Naive thymus-derived CD4-positive, alpha-beta T cell (primary cell): ENCODE measurements at regions not wholly inside any gene's neighbourhood (a gene's known extent, or its start where the extent isn't known, plus 50 kb on each side); places are given as distances from the start of the nearest gene placed in this dataset. TPM values are rescaled to one million over a fixed set of nuclear protein-coding genes. Genes with fewer than 3 reads are reported as not detected.

ENCODE experiments used
- ATAC-seq: fragments of 150-1000 bp; cut with Tn5 transposase; 2 replicates; pipeline ENCODE4 v1.10.0; 2021; ENCODE audit warnings: mild to moderate bottlenecking, moderate library complexity
- CTCF ChIA-PET: fragments of 350-600 bp; sonication (Branson Sonifier 250); formaldehyde crosslinking; loops from one replicate; lab custom pipeline; 2021; ENCODE audit warnings: antibody characterized with exemption; lab: Charles Lee
- POLR2A ChIA-PET: fragments of 350-600 bp; sonication (Branson Sonifier 250); formaldehyde crosslinking; loops from one replicate; lab custom pipeline; 2021; ENCODE audit warnings: antibody characterized with exemption, inconsistent platforms; lab: Charles Lee
- DNase-seq, 9 donors: peaks; one replicate each; pipeline versions ENCODE4 v3.0.0 to v3.0.0-alpha.2; 2020 to 2022; ENCODE audit warnings: mixed read lengths in 1 of 9
- H3K27ac ChIP-seq: one replicate; pipeline ENCODE4 v1.7.0; 2013; ENCODE audit warnings: mild to moderate bottlenecking, low read depth, low read length, moderate library complexity
- H3K27me3 ChIP-seq, 2 donors: one replicate each; pipeline ENCODE4 v1.7.0; 2013; ENCODE audit warnings: low read length in 2 of 2, mild to moderate bottlenecking in 2 of 2, moderate library complexity in 2 of 2; ENCODE audit not compliant: control insufficient read depth in 2 of 2, insufficient read depth in 2 of 2
- H3K36me3 ChIP-seq, 3 experiments: 1 replicate in 2 of 3; 2 replicates in 1 of 3; pipeline ENCODE4 v1.7.0; 2013; ENCODE audit warnings: low read length in 3 of 3, mild to moderate bottlenecking in 3 of 3, moderate library complexity in 1 of 3; ENCODE audit not compliant: insufficient read depth in 3 of 3, control insufficient read depth in 2 of 3
- H3K4me1 ChIP-seq, 2 donors: one replicate each; pipeline ENCODE4 v1.7.0; 2013; ENCODE audit warnings: low read length in 2 of 2, mild to moderate bottlenecking in 2 of 2, moderate library complexity in 1 of 2; ENCODE audit not compliant: control insufficient read depth in 2 of 2, insufficient read depth in 2 of 2
- H3K4me3 ChIP-seq: 2 replicates; pipeline ENCODE4 v1.7.0; 2013; ENCODE audit warnings: mild to moderate bottlenecking, low read length
- H3K9me3 ChIP-seq, 3 experiments: 1 replicate in 2 of 3; 2 replicates in 1 of 3; pipeline ENCODE4 v1.7.0; 2013; ENCODE audit warnings: low read length in 3 of 3; ENCODE audit not compliant: control insufficient read depth in 2 of 3
- H3K27ac Mint-ChIP-seq, 9 donors: one replicate each; pipeline ENCODE4 v1.8.0; 2020 to 2022; ENCODE audit warnings: mixed read lengths in 9 of 9, mild to moderate bottlenecking in 8 of 9, moderate library complexity in 5 of 9, inconsistent platforms in 2 of 9
- H3K27me3 Mint-ChIP-seq, 5 donors: one replicate each; pipeline ENCODE4 v1.8.0; 2021 to 2022; ENCODE audit warnings: mixed read lengths in 5 of 5, mild to moderate bottlenecking in 1 of 5
- H3K36me3 Mint-ChIP-seq, 5 donors: one replicate each; pipeline ENCODE4 v1.8.0; 2020 to 2022; ENCODE audit warnings: mixed read lengths in 5 of 5, mild to moderate bottlenecking in 3 of 5, inconsistent platforms in 1 of 5
- H3K4me1 Mint-ChIP-seq, 7 donors: one replicate each; pipeline ENCODE4 v1.8.0; 2020 to 2022; ENCODE audit warnings: mixed read lengths in 7 of 7, mild to moderate bottlenecking in 3 of 7, inconsistent platforms in 1 of 7
- H3K4me3 Mint-ChIP-seq, 10 donors: one replicate each; pipeline ENCODE4 v1.8.0; 2020 to 2022; ENCODE audit warnings: mild to moderate bottlenecking in 10 of 10, mixed read lengths in 10 of 10, moderate library complexity in 6 of 10, inconsistent platforms in 2 of 10
- H3K9me3 Mint-ChIP-seq, 11 donors: one replicate each; pipeline ENCODE4 v1.8.0; 2020 to 2022; ENCODE audit warnings: mixed read lengths in 11 of 11, mild to moderate bottlenecking in 4 of 11, inconsistent platforms in 1 of 11, moderate library complexity in 1 of 11
- intact Hi-C, 2 donors: fragments of 100-400 bp; cut with micrococcal nuclease; formaldehyde crosslinking; loops; one replicate each; pipeline ENCODE4 v1.15.1; 2023
- microRNA-seq: library from miRNA; unstranded; fragments of <30 nt; microRNA quantifications from one replicate; pipeline ENCODE4 v1.2.0, GENCODE V29; 2022; ENCODE audit warnings: borderline microRNAs expressed

DNA sequence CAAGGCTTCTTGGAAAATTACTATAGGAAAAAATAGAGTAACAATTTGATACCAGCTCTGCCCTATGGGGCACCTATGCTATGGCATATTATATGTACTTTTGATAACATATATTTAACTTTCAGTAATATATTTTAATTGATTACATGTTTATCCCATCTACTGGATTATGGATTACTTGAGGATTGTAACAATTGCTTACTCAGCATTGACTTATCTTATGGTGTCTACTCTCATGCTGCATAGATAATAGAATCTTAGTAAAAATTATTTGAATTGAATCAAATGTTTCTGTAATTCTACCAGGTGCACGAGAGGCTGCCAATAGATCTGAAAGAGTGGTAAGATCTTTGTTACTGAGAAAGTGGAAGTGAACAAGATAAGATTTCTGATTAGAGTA, 57.8 kb upstream of the CALCR start:
- Mint-ChIP-seq H3K9me3 (peaks cover 0 to 5% (median 0%) of the 10 kb centered on the region in 11 donors), H3K36me3 (no peaks in the 10 kb centered on the region), H3K4me3 (no peak overlapping the region), H3K27ac (no peak overlapping the region), H3K4me1 (no peaks in the 10 kb centered on the region), H3K27me3 (peaks cover 0 to 5% (median 0%) of the 10 kb centered on the region in 5 donors)
- Histone ChIP-seq H3K36me3 (no peaks in the 10 kb centered on the region), H3K27me3 (no peaks in the 10 kb centered on the region), H3K4me1 (no peaks in the 10 kb centered on the region), H3K27ac (no peak overlapping the region), H3K9me3 (no peaks in the 10 kb centered on the region), H3K4me3 (no peak overlapping the region)
- CTCF ChIA-PET, result no interaction called here
- ATAC-seq (no peak), DNase-seq (no peak)
- POLR2A ChIA-PET, result no interaction called here
- intact Hi-C loops, result no loop called here

DNA sequence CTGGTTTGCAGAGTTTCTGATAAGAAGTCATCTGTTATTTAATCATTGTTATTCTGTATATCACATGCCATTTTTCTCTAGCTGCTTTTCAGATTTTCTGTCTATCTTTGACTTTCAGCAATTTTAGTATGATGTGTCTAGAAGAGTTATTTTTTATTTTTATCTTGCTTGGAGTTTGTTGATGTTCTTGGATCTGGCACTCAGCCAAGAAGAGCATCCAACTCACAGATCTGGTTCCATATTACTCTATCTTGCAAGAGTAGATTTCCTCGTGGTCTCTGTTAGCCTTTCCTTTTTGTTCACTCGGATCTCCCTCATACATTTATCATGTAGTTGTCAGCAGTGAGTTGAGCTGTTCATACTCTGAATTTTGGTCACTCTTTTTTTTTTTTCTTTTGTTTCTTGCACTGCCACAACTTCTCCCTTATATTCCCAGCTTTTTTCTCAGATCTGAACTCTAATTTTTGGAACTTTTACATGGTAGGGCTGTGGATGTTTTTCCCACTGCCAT, 54.8 kb upstream of the CALCR start:
- no peak overlapping the region for H3K27ac Mint-ChIP-seq
- intact Hi-C loops, result no loop called here
- H3K4me1 ChIP-seq, result no peaks in the 10 kb centered on the region
- peaks cover 0 to 3% (median 0%) of the 10 kb centered on the region in 5 donors for H3K27me3 Mint-ChIP-seq
- H3K9me3 ChIP-seq, result no peaks in the 10 kb centered on the region
- H3K4me1 Mint-ChIP-seq, result no peaks in the 10 kb centered on the region
- H3K36me3 Mint-ChIP-seq, result no peaks in the 10 kb centered on the region
- peaks cover 0 to 7% (median 0%) of the 10 kb centered on the region in 11 donors for H3K9me3 Mint-ChIP-seq
- H3K4me3 ChIP-seq, result no peak overlapping the region
- no peak for ATAC-seq
- H3K36me3 ChIP-seq, result no peaks in the 10 kb centered on the region
- ChIA-PET POLR2A (no interaction called here), CTCF (no interaction called here)
- H3K27ac ChIP-seq, result no peak overlapping the region
- H3K27me3 ChIP-seq, result no peaks in the 10 kb centered on the region
- H3K4me3 Mint-ChIP-seq, result peak overlapping the region in 1 of 10 donors; percentile 7
- DNase-seq, result no peak

DNA sequence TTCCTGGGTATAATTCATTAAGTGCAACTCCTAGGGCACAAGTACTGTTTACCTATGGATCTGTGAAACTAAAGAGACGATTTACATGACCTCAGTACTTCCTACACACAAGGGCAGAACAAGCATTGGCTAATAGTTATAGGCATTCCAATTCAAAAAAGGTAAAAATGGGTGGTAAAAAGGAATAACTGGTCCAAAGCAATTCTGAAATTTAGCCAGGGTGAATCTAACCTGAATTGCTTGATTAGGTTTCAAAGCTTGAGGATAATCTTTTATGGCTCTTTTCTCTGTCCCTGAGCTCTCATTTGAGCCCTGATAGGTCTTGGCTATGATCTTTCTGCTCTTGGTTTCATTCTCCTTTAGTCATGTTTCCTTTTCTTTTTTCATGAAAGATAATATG, 52.3 kb upstream of the CALCR start:
- H3K36me3 ChIP-seq, result no peaks in the 10 kb centered on the region
- H3K27me3 ChIP-seq, result no peaks in the 10 kb centered on the region
- H3K9me3 ChIP-seq, result no peaks in the 10 kb centered on the region
- H3K4me1 Mint-ChIP-seq, result peaks cover 0 to 2% (median 0%) of the 10 kb centered on the region in 7 donors
- DNase-seq (no peak), ATAC-seq (no peak)
- ChIA-PET POLR2A (no interaction called here), CTCF (no interaction called here)
- H3K4me1 ChIP-seq, result no peaks in the 10 kb centered on the region
- H3K36me3 Mint-ChIP-seq, result no peaks in the 10 kb centered on the region
- no peak overlapping the region for H3K27ac Mint-ChIP-seq
- H3K27ac ChIP-seq, result no peak overlapping the region
- intact Hi-C loops, result no loop called here
- H3K4me3 ChIP-seq, result no peak overlapping the region
- peaks cover 0 to 8% (median 1%) of the 10 kb centered on the region in 11 donors for H3K9me3 Mint-ChIP-seq
- H3K4me3 Mint-ChIP-seq, result no peak overlapping the region
- H3K27me3 Mint-ChIP-seq, result peaks cover 0 to 6% (median 0%) of the 10 kb centered on the region in 5 donors

Small RNA genes in the stretch of these regions (microRNA-seq; reads per million reads assigned to microRNA genes)
- gene MIR4652, result not detected
